Upper lobe of left lung (tissue), 4 donors: ENCODE measurements at regions not wholly inside any gene's neighbourhood (a gene's known extent, or its start where the extent isn't known, plus 50 kb on each side); places are given as distances from the start of the nearest gene placed in this dataset.
"Not testable (repeated sequence)": the region's sequence is repeated elsewhere in the genome, so short reads cannot be mapped to it uniquely, and the experiment has no call there.

Source experiments
- POLR2A ChIP-seq, 4 donors: fragments of 450-650 bp; IDR thresholded peaks; one replicate each; pipeline ENCODE4 v1.5.1; 2016 to 2017; ENCODE audit warnings: antibody characterized with exemption in 4 of 4, mild to moderate bottlenecking in 2 of 4
- TF ChIP-seq, protein P1 (sequence below), 6 experiments: fragments of 450-650 bp in 4 of 6; fragments of 200-600 bp in 2 of 6; sonication (generic) in 2 of 6; IDR thresholded peaks; one replicate each; pipeline ENCODE4 v1.5.1; 2016 to 2019; ENCODE audit warnings: antibody characterized with exemption in 6 of 6

DNA sequence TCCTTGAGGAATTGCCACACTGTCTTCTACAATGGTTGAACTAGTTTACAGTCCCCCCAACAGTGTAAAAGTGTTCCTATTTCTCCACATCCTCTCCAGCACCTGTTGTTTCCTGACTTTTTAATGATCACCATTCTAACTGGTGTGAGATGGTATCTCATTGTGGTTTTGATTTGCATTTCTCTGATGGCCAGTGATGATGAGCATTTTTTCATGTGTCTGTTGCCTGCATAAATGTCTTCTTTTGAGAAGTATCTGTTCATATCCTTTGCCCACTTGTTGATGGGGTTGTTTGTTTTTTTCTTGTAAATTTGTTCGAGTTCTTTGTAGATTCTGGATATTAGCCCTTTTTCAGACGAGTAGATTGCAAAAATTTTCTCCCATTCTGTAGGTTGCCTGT is 80.5 kb upstream of the TINAGL1 start:
- TF ChIP-seq, protein P1, sequence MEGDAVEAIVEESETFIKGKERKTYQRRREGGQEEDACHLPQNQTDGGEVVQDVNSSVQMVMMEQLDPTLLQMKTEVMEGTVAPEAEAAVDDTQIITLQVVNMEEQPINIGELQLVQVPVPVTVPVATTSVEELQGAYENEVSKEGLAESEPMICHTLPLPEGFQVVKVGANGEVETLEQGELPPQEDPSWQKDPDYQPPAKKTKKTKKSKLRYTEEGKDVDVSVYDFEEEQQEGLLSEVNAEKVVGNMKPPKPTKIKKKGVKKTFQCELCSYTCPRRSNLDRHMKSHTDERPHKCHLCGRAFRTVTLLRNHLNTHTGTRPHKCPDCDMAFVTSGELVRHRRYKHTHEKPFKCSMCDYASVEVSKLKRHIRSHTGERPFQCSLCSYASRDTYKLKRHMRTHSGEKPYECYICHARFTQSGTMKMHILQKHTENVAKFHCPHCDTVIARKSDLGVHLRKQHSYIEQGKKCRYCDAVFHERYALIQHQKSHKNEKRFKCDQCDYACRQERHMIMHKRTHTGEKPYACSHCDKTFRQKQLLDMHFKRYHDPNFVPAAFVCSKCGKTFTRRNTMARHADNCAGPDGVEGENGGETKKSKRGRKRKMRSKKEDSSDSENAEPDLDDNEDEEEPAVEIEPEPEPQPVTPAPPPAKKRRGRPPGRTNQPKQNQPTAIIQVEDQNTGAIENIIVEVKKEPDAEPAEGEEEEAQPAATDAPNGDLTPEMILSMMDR (IDR thresholded peaks at IDR 0.05), result not testable (repeated sequence)
- TF ChIP-seq POLR2A (IDR thresholded peaks at IDR 0.05), result not testable (repeated sequence)
